GM23338 (cell line): ENCODE measurements at regions not wholly inside any gene's neighbourhood (a gene's known extent, or its start where the extent isn't known, plus 50 kb on each side); places are given as distances from the start of the nearest gene placed in this dataset.

Source experiments
- ATAC-seq: fragments of 200-7000 bp; cut with Tn5 transposase; 3 replicates; pipeline ENCODE4 v1.9.1; 2020
- DNase-seq: peaks from one replicate; pipeline ENCODE4 v3.0.0-alpha.2; 2015; ENCODE audit warnings: low spot score
- H2AFZ ChIP-seq: fragments of 200-600 bp; sonication (generic); 2 replicates; pipeline ENCODE4 v1.8.0; 2016; ENCODE audit warnings: antibody characterized with exemption, mild to moderate bottlenecking, moderate library complexity
- H3F3A ChIP-seq: fragments of 200-600 bp; sonication (generic); replicated peaks from 2 replicates; pipeline ENCODE4 v1.8.0; 2017; ENCODE audit warnings: antibody characterized with exemption, mixed run types, low read depth
- H3K27ac ChIP-seq: fragments of 200-600 bp; sonication (generic); 2 replicates; pipeline ENCODE4 v1.6.1; 2016; ENCODE audit warnings: low read depth
- H3K27me3 ChIP-seq: fragments of 200-600 bp; sonication (generic); 2 replicates; pipeline ENCODE4 v1.8.0; 2016; ENCODE audit warnings: mild to moderate bottlenecking, mixed run types, moderate library complexity; ENCODE audit not compliant: insufficient read depth
- H3K36me3 ChIP-seq: fragments of 200-600 bp; sonication (generic); 2 replicates; pipeline ENCODE4 v1.8.0; 2016; ENCODE audit warnings: mild to moderate bottlenecking; ENCODE audit not compliant: insufficient read depth
- H3K4me1 ChIP-seq: fragments of 200-600 bp; sonication (generic); 2 replicates; pipeline ENCODE4 v1.8.0; 2016; ENCODE audit warnings: mild to moderate bottlenecking, moderate library complexity; ENCODE audit not compliant: insufficient read depth
- H3K4me2 ChIP-seq: fragments of 200-600 bp; sonication (generic); 2 replicates; pipeline ENCODE4 v1.7.1; 2017; ENCODE audit warnings: mixed run types
- H3K4me3 ChIP-seq: fragments of 200-600 bp; sonication (generic); 2 replicates; pipeline ENCODE4 v1.6.1; 2016; ENCODE audit warnings: mixed run types
- H3K79me2 ChIP-seq: fragments of 200-600 bp; sonication (generic); replicated peaks from 2 replicates; pipeline ENCODE4 v1.8.0; 2017; ENCODE audit warnings: mild to moderate bottlenecking; ENCODE audit not compliant: insufficient read depth
- H3K9me2 ChIP-seq: fragments of 200-600 bp; sonication (generic); 2 replicates; pipeline ENCODE4 v1.8.0; 2017; ENCODE audit not compliant: insufficient read depth
- H4K20me1 ChIP-seq: fragments of 200-600 bp; sonication (generic); replicated peaks from 2 replicates; pipeline ENCODE4 v1.8.0; 2017; ENCODE audit warnings: mild to moderate bottlenecking; ENCODE audit not compliant: insufficient read depth
- H3K27ac Mint-ChIP-seq: 2 replicates; pipeline ENCODE4 v1.8.0; 2020; ENCODE audit warnings: inconsistent platforms, mild to moderate bottlenecking, moderate library complexity, mixed read lengths
- H3K27me3 Mint-ChIP-seq: 3 replicates; pipeline ENCODE4 v1.8.0; 2022; ENCODE audit warnings: low read depth, mild to moderate bottlenecking, moderate library complexity, mixed read lengths, inconsistent platforms; ENCODE audit not compliant: insufficient read depth, poor library complexity
- H3K36me3 Mint-ChIP-seq: 3 replicates; pipeline ENCODE4 v1.8.0; 2021; ENCODE audit warnings: low read depth, mild to moderate bottlenecking, inconsistent platforms, moderate library complexity, mixed read lengths
- H3K4me1 Mint-ChIP-seq: 3 replicates; pipeline ENCODE4 v1.8.0; 2020; ENCODE audit warnings: mild to moderate bottlenecking, inconsistent platforms, mixed read lengths
- H3K4me3 Mint-ChIP-seq: 3 replicates; pipeline ENCODE4 v1.8.0; 2021; ENCODE audit warnings: moderate library complexity, mild to moderate bottlenecking, inconsistent platforms, mixed read lengths
- H3K9me3 Mint-ChIP-seq: 3 replicates; pipeline ENCODE4 v1.8.0; 2020; ENCODE audit warnings: moderate library complexity, mild to moderate bottlenecking, inconsistent platforms, mixed read lengths
- CREB1 ChIP-seq: fragments of 250-450 bp; sonication (Bioruptor Pico); IDR thresholded peaks from 2 replicates; pipeline ENCODE4 v1.5.0; 2020; ENCODE audit warnings: low read depth, mild to moderate bottlenecking, moderate library complexity
- CTCF ChIP-seq, 2 experiments: fragments of 200-600 bp in 1 of 2; sonication (generic) in 1 of 2; conservative IDR thresholded peaks; 2 replicates each; pipeline versions ENCODE4 v1.5.1 to v1.6.1; 2016 to 2017; ENCODE audit warnings: antibody characterized with exemption in 2 of 2, low read depth in 2 of 2, mild to moderate bottlenecking in 2 of 2, moderate library complexity in 1 of 2
- EZH2 ChIP-seq: fragments of 200-600 bp; sonication (generic); IDR thresholded peaks from one replicate; pipeline ENCODE4 v1.8.0; 2017; ENCODE audit warnings: antibody characterized with exemption, mild to moderate bottlenecking, low read depth; ENCODE audit not compliant: unreplicated experiment
- EZH2phosphoT487 ChIP-seq: fragments of 200-600 bp; sonication (generic); IDR thresholded peaks from one replicate; pipeline ENCODE4 v1.8.1; 2018; ENCODE audit warnings: antibody characterized with exemption; ENCODE audit not compliant: unreplicated experiment
- JUNB ChIP-seq: IDR thresholded peaks from one replicate; pipeline ENCODE4 v1.6.1; 2016; ENCODE audit warnings: antibody characterized with exemption; ENCODE audit not compliant: unreplicated experiment
- NANOG ChIP-seq: IDR thresholded peaks from 2 replicates; pipeline ENCODE4 v1.6.1; 2016; ENCODE audit warnings: antibody characterized with exemption, borderline replicate concordance
- POLR2AphosphoS5 ChIP-seq: IDR thresholded peaks from 2 replicates; pipeline ENCODE4 v1.6.1; 2016; ENCODE audit warnings: antibody characterized with exemption, low read depth
- REST ChIP-seq: IDR thresholded peaks from one replicate; pipeline ENCODE4 v1.6.1; 2018; ENCODE audit warnings: antibody characterized with exemption; ENCODE audit not compliant: unreplicated experiment
- STAT1 ChIP-seq: IDR thresholded peaks from one replicate; pipeline ENCODE4 v1.6.1; 2016; ENCODE audit warnings: antibody characterized with exemption; ENCODE audit not compliant: unreplicated experiment
- ZNF114 ChIP-seq: fragments of 250-450 bp; sonication (Bioruptor Pico); IDR thresholded peaks from 2 replicates; pipeline ENCODE4 v1.5.0; 2020; ENCODE audit warnings: mild to moderate bottlenecking, moderate library complexity
- ZNF331 ChIP-seq: fragments of 250-450 bp; sonication (Bioruptor Pico); IDR thresholded peaks from 2 replicates; pipeline ENCODE4 v1.5.0; 2020; ENCODE audit warnings: low read depth, mild to moderate bottlenecking, moderate library complexity
- TF ChIP-seq, protein P1 (sequence below): fragments of 250-450 bp; sonication (Bioruptor Pico); IDR thresholded peaks from 2 replicates; pipeline ENCODE4 v1.5.0; 2020; ENCODE audit warnings: mild to moderate bottlenecking, moderate library complexity

DNA sequence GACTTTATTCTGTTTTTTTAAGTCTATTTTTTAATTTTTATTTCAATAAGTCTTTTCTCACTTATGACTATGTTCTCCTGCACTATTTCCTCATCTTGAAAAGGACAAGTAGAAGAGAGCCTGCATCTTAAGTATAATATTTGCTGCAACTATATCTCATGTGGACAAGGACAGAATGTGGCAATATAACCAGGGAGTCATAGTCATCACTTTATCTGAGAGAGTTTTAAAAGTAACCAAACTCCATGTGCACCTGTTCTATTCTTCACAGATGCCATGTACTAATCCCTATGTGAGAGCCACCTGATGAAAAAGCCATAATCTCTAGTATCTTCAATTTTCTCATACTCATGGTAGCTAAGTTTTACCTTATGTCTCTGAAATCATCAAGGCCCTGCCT lies 104.2 kb upstream of the SOX6 start:
- ATAC-seq (no peak), DNase-seq (no peak)
- H3K4me3 ChIP-seq, result no peak overlapping the region
- Mint-ChIP-seq H3K9me3 (no peaks in the 10 kb centered on the region), H3K36me3 (no peaks in the 10 kb centered on the region), H3K27ac (no peak overlapping the region), H3K4me1 (no peaks in the 10 kb centered on the region), H3K4me3 (no peak overlapping the region), H3K27me3 (no peaks in the 10 kb centered on the region)
- H3K9me2 ChIP-seq, result no peaks in the 10 kb centered on the region
- H3K36me3 ChIP-seq, result no peaks in the 10 kb centered on the region
- H3K27ac ChIP-seq, result no peak overlapping the region
- H3K79me2 ChIP-seq, result no peaks in the 10 kb centered on the region
- H3K4me2 ChIP-seq, result no peak overlapping the region
- H3K4me1 ChIP-seq, result no peaks in the 10 kb centered on the region
- no peaks in the 10 kb centered on the region for H4K20me1 ChIP-seq
- no peaks in the 10 kb centered on the region for H3F3A ChIP-seq
- H3K27me3 ChIP-seq, result no peaks in the 10 kb centered on the region
- H2AFZ ChIP-seq, result no peak overlapping the region
- no peak for TF ChIP-seq JUNB
- no peak for TF ChIP-seq EZH2

DNA sequence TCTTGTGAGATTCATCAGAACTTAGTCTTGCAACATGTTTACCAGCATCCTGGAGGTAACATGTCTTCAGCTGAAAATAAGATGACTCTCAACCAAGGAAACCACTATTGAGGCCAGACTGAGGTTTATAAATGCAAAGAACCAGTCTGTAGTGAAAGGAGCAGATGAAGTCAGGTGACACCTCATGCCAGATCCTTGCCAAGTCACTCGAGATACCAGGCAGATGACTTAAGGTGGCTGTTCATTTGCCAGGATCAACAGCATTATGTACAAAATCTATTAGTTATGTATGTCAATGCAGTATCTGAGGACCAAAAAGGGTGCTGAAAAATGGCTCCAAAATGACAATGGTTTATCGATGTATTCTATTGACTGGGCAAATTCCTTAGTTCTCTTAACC lies 100.0 kb upstream of the SOX6 start:
- ATAC-seq, result no peak
- no peaks in the 10 kb centered on the region for H3K9me3 Mint-ChIP-seq
- H3K4me3 ChIP-seq, result no peak overlapping the region
- TF ChIP-seq NANOG (no peak), JUNB (no peak), EZH2phosphoT487 (no peak), EZH2 (no peak), ZNF114 (CRISPR knock-in tag) (no peak), CREB1 (no peak), CTCF (conservative IDR thresholded peaks at IDR 0.05; ENCODE audit: low read depth in 2 of 2) (no peak), POLR2AphosphoS5 (no peak), STAT1 (no peak), REST (no peak), ZNF331 (CRISPR knock-in tag) (no peak)
- TF ChIP-seq, protein P1, sequence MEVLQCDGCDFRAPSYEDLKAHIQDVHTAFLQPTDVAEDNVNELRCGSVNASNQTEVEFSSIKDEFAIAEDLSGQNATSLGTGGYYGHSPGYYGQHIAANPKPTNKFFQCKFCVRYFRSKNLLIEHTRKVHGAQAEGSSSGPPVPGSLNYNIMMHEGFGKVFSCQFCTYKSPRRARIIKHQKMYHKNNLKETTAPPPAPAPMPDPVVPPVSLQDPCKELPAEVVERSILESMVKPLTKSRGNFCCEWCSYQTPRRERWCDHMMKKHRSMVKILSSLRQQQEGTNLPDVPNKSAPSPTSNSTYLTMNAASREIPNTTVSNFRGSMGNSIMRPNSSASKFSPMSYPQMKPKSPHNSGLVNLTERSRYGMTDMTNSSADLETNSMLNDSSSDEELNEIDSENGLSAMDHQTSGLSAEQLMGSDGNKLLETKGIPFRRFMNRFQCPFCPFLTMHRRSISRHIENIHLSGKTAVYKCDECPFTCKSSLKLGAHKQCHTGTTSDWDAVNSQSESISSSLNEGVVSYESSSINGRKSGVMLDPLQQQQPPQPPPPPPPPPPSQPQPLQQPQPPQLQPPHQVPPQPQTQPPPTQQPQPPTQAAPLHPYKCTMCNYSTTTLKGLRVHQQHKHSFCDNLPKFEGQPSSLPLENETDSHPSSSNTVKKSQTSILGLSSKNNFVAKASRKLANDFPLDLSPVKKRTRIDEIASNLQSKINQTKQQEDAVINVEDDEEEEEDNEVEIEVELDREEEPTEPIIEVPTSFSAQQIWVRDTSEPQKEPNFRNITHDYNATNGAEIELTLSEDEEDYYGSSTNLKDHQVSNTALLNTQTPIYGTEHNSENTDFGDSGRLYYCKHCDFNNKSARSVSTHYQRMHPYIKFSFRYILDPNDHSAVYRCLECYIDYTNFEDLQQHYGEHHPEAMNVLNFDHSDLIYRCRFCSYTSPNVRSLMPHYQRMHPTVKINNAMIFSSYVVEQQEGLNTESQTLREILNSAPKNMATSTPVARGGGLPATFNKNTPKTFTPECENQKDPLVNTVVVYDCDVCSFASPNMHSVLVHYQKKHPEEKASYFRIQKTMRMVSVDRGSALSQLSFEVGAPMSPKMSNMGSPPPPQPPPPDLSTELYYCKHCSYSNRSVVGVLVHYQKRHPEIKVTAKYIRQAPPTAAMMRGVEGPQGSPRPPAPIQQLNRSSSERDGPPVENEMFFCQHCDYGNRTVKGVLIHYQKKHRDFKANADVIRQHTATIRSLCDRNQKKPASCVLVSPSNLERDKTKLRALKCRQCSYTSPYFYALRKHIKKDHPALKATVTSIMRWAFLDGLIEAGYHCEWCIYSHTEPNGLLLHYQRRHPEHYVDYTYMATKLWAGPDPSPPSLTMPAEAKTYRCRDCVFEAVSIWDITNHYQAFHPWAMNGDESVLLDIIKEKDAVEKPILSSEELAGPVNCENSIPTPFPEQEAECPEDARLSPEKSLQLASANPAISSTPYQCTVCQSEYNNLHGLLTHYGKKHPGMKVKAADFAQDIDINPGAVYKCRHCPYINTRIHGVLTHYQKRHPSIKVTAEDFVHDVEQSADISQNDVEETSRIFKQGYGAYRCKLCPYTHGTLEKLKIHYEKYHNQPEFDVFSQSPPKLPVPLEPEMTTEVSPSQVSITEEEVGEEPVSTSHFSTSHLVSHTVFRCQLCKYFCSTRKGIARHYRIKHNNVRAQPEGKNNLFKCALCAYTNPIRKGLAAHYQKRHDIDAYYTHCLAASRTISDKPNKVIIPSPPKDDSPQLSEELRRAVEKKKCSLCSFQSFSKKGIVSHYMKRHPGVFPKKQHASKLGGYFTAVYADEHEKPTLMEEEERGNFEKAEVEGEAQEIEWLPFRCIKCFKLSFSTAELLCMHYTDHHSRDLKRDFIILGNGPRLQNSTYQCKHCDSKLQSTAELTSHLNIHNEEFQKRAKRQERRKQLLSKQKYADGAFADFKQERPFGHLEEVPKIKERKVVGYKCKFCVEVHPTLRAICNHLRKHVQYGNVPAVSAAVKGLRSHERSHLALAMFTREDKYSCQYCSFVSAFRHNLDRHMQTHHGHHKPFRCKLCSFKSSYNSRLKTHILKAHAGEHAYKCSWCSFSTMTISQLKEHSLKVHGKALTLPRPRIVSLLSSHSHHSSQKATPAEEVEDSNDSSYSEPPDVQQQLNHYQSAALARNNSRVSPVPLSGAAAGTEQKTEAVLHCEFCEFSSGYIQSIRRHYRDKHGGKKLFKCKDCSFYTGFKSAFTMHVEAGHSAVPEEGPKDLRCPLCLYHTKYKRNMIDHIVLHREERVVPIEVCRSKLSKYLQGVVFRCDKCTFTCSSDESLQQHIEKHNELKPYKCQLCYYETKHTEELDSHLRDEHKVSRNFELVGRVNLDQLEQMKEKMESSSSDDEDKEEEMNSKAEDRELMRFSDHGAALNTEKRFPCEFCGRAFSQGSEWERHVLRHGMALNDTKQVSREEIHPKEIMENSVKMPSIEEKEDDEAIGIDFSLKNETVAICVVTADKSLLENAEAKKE (CRISPR knock-in tag), result no peak

More for the DNA sequence above, 100.0 kb upstream of the SOX6 start:
- DNase-seq, result no peak
- H3K27ac Mint-ChIP-seq, result no peak overlapping the region
- Histone ChIP-seq H3F3A (no peaks in the 10 kb centered on the region), H3K9me2 (no peaks in the 10 kb centered on the region), H4K20me1 (no peaks in the 10 kb centered on the region), H3K4me1 (no peaks in the 10 kb centered on the region), H3K27me3 (no peaks in the 10 kb centered on the region), H2AFZ (no peak overlapping the region), H3K27ac (no peak overlapping the region), H3K79me2 (no peaks in the 10 kb centered on the region), H3K36me3 (no peaks in the 10 kb centered on the region), H3K4me2 (no peak overlapping the region)
- H3K27me3 Mint-ChIP-seq, result no peaks in the 10 kb centered on the region
- no peaks in the 10 kb centered on the region for H3K4me1 Mint-ChIP-seq
- H3K36me3 Mint-ChIP-seq, result no peaks in the 10 kb centered on the region
- no peak overlapping the region for H3K4me3 Mint-ChIP-seq
